HG03135 (cell line): ENCODE measurements at regions not wholly inside any gene's neighbourhood (a gene's known extent, or its start where the extent isn't known, plus 50 kb on each side); places are given as distances from the start of the nearest gene placed in this dataset.
"Not testable (repeated sequence)": the region's sequence is repeated elsewhere in the genome, so short reads cannot be mapped to it uniquely, and the experiment has no call there.

Experiments
- ATAC-seq: cut with Tn5 transposase; IDR thresholded peaks from one replicate; pipeline ENCODE4 v1.9.1; 2021; ENCODE audit warnings: mild to moderate bottlenecking, moderate library complexity; ENCODE audit not compliant: unreplicated experiment

GRCh38 chr9:2425676-2426075 lies 195.9 kb upstream of the VLDLR start:
- ATAC-seq: no peak

DNA sequence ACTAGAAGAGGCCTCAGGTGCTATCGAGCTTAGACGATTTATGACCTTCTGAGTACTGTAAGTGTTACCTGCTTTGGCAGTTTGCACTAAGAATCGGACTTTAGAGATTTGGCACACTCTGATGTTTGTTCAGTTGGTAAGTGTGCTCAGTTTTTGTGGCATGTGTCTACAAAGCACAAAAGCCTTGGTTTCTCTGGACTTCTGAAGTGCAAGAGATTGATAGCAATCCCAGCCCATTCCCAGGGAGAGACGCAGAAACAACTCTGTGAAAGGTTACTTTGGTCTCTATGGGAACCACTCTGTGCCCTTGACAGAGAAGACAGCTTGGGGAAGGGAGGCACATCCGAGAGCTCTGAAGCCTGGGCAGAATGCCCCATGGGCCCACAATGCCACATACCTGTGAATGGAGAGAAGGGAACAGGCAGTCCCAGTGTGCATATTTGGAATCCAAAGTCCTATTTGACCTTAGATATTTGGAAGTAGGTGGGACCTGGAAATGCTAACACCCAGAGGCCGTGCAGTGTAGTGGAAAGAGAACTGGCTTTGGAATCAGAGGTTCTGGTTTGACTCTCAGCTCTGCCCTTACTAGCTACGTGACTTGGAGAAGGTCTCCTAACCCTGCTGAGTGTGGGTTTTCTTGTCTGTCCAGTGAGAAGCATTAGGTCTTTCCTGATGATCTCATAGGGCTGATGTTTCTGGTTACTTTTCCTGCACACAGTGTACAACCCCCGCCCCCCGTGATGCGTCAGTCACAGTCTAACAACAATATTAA lies 194.3 kb upstream of the VLDLR start:
- no peak for ATAC-seq

DNA sequence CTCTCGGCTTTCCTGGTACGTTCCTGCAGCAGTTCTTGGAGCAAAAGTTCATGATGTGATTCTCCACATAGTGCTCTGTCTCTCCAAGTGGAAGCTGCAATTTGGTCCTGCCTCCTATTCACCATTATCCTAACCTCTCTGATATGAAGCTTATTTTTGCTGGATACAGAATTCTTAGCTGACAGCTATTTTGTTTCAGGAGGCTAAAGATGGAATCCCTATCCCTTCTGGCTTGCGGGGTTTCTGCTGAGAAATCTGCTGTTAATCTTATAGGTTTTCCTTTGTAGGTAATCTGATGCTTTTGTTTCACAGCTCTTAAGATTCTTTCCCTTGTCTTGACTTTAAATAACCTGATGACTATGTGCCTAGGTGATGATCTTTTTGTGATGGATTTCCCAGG lies 181.6 kb upstream of the VLDLR start:
- ATAC-seq: no peak

GRCh38 chr9:2443933-2444332 lies 177.7 kb upstream of the VLDLR start:
- ATAC-seq: not testable (repeated sequence)

DNA sequence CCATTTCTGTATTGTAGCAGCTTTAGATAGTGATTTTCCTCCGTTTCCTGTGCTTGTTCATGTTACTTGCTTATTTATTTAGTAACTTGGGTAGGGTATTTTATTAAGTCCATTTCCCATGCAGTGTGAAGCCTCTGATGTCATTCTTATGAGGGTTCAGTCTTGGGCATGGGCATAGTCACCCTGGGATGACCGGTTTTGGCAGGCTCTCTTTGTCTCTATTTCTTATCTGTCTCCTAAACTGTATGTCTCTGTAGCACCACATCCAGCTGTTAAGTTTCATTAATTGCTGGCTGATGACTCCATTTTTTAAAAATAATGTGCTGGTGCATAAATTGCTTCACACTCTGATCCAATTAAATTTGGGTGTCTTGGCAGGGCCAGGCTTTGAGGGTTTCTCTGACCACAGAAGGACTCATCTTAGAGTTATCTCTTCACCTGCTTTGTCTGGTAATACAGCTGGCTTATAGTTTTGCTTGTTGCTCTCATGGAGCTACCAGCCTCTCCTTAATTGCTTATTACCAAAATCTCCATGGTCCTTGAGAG lies 173.3 kb upstream of the VLDLR start:
- no peak for ATAC-seq

DNA sequence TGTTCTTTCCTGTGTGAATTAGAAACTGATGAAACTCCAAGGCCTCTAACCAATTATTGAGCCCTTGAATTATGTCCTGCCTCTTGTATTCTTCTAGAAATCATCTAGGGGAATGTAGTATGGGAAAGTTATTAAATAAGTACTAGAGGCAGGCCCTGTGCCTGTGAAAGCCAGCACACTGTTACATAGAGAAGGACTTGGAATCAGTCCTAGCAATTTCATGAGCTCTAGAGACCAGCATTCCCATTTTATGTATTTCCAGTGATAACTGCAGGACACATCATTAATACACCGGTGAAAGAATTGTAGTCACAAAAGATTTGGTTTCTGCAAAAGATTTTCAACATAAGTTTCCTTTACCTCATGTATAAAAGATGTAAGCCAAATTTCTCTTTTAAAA lies 168.5 kb upstream of the VLDLR start:
- ATAC-seq: no peak

- ATAC-seq: no peak
Measured at GRCh38 chr9:2453701-2454100, 167.9 kb upstream of the VLDLR start.

DNA sequence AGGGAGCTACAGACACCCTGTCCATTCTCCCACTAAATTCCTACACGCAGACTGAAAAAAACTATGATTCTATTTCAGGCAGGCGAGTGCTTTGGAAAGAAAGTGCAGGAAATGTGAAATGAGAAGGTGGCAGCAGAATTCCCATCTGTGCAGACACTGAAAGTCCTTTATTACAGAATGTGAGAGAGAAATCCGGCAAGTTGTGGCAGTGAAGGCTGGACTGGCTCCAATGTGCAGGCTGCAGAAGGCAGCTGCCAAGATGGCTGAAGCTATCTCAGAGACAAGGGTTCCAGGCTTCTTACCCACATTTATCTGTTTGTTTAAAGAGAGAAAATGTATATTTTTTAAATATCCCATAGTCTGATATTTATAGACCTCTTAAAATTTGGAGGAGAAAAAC lies 161.8 kb upstream of the VLDLR start:
- no peak for ATAC-seq

DNA sequence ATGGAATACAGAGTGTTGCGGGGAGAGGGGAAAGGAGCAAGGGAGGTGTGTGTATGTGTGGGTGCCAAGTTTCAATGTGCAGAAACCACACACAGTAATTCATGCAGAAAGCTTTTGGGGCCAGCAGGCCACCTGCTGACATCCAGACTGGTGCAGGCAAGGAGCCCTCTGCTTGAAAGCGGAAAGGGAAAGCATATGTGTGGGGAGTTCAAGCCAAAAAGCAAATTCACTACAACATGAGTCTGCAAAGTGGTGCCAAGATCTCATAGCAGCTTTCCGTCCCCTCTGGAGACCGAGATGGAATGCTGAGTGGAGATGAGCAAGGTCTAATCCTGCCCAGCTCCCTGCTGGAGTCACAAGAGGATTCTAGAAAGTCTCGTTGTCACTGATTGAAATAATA lies 159.7 kb upstream of the VLDLR start:
- ATAC-seq: no peak

- ATAC-seq: no peak
Measured at GRCh38 chr9:2464624-2465023, 157.0 kb upstream of the VLDLR start.

DNA sequence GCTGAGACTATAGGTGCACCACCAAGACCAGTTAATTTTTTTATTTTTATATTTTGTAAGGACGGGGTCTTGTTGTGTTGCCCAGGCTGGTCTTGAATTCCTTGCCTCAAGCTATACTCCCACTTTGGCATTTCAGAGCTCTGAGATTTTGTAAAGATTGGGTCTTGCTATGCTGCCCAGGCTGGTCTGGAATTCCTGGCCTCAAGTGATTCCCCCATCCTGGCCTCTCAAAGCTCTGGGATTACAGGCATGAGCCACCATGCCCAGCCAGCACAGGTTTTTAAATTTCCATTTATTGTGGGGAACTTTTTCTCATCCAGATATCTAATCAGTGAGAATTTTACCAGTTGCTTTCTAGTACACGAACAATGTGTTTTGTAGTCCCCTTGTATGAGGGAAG lies 156.1 kb upstream of the VLDLR start:
- ATAC-seq: no peak

GRCh38 chr9:2465921-2466460 lies 155.6 kb upstream of the VLDLR start:
- peak; percentile 98 for ATAC-seq

DNA sequence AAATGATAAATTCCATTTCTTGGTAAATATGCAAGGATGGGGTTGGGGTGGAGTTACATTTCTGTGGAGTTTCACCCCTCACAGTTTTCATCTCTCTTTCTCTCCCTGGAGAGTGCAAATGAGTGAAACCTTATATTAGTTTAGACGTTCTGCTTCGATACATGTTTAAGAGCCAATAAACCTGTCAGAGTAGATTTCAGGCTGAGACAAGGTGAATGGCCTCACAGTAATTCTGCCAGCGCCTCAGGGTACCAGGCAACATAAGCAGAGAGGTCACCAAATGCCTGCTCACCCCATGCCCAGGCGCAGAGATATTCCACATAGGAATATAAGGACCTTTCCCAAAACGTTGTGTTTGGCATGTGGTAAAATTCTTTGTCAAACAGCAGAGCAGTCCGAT lies 154.9 kb upstream of the VLDLR start:
- ATAC-seq: no peak

DNA sequence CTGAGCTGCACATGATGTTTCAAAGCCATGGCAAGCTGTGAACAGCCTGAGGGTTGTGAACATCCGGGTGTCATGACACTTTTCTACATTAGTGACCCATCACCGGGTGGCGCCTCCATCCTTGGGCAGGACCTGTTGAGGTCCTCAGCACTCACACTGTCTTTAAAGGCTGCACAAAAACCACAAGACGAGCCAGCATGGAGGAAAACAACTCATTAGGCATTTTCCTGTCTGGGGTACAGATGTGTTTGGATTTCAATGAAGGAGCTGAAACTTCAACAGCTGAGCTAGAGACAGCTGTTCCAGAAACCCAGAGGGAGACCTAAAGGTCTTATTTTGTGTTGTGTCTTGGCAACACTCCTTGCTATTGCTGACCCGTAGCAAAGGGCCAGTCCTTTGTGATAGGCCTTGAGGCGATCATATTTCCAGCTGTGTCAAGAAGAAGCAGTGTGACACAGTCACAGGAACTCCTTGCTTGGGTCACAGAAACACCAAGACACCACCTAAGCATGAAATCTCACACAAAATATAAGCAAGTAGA lies 151.8 kb upstream of the VLDLR start:
- ATAC-seq: no peak

GRCh38 chr9:2473681-2474080 lies 147.9 kb upstream of the VLDLR start:
- ATAC-seq: no peak

DNA sequence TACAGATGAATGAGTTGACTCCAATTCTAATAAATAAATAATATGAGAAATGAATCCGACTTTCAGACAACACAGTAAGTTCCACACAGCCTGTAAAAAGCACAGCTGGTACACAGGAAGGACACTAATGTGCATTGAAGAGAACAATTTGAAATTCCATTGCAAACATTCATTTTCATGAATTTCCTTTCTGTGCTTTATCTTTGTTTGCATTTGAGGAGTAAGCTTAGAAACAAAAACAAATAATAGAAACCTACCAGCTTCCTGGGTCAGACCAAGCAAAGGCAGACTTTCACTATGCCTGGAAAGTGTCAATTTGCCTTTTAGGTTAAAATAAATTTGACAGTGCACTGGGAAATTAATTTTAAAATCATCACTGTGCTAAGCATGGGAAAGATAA lies 143.8 kb upstream of the VLDLR start:
- ATAC-seq: no peak

GRCh38 chr9:2478421-2478820 lies 143.2 kb upstream of the VLDLR start:
- no peak for ATAC-seq

DNA sequence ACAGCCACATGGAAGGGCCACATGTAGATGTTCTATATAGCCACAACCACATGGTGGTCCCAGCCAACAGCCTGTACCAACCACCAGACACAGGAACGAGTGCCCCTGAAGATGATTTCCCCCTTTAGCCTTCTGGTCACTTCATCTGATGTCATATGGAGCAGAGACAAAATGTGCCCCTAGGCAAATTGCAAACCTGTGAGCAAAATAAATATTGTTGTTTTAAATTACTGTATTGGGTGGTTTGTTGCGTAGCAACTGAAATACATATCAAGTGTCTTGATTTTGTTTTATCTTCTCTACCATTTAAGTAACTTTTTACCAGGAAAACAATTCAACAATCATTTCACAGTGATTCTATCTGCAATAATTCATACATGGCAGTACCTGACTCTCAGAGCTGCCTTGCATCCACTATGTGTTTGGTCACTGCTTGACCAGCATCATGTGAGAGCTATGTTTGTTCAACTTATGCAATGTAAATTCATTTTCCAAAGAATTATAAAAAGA lies 142.5 kb upstream of the VLDLR start:
- no peak for ATAC-seq

DNA sequence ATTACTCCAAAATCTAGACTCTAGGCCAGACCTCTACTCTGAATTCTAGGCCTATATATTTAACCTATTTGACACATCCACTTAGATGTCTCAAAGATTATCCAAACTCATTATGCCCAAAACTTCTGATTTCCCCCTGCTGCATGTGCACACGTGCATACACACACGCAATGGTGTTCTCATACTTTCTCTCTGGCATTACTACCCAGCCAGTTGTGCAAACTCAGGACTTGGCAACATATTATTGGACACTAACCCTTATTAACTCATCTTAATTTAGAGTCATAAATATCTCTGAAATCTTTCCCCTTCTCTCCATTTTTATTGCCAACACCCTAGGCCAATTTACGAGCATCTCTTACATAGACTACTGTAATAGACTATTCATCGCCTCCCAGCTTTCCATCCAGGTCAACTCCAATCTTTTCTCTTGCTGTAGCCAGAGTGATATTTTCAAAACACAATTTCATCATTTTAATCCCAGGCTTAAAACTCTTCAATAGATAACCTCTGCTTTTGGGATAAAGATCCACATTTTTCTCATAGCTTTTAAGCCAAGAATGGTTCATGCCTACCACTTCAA lies 141.2 kb upstream of the VLDLR start:
- no peak for ATAC-seq

DNA sequence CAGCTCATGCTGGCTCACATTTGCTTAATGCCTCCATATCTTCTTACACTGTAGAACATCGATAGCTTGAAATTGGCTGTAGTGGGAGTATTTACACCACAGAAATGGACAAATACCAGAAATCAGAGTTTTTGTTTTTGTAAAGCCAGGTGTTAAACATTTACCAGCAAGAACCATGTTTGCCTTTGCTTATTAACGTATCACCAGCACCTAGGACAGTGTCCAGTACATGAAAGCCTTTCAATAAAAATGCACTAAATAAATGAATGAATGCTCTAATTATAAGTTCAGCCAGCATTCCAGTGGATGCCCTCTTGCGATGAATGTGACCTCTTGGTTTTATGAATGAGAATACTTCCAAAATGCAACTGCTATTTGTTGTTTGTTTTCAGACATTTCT lies 140.4 kb upstream of the VLDLR start:
- no peak for ATAC-seq

DNA sequence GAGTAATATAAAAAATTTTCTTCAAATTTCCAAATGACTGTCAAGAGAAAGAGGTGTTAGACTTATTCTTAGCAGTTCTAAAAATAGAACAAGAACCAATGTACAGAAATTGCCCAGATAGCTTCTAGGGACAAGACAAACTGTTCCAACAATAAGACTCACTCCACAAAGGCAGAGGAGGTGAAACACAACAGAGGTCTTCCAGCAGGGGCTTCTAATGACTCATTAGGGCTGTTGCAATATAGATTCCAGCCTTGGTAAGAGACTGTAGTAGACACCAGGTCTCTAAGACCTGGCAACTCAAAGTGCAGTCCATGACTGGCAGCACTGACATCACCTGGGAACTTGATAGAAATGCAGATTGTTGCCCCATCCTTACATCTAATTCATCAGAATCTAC lies 134.6 kb upstream of the VLDLR start:
- ATAC-seq: no peak

DNA sequence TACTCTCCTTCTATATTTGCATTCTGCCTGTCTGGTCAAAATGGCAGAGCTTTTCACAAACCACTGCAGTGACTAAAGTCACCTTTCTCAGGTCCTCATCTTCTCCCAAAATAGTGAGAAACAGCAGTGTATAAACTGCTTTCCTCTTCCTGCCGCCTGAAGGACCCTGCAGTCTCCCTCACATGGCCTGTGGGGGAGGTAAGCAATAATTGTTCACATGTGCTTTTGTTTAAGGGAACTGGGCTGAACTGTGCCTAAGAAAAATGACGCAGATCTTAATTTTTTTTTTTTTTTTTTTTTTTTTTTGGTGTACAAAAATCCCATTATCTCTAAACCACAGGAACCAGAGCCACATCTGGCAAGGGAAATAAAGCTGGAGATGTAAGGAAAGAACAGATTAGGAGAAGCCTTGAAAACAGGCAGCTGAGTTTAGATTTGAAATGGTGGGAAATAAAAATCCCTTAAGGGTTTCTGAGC lies 131.7 kb upstream of the VLDLR start:
- ATAC-seq: no peak
